Pancreas (tissue), 10 donors: ENCODE measurements at regions not wholly inside any gene's neighbourhood (a gene's known extent, or its start where the extent isn't known, plus 50 kb on each side); places are given as distances from the start of the nearest gene placed in this dataset.

Experiments used
- ATAC-seq, 4 donors: fragments of 200-7000 bp; cut with Tn5 transposase; one replicate each; pipeline versions ENCODE4 v1.8.0 to v1.9.1; 2020; ENCODE audit warnings: mild to moderate bottlenecking in 4 of 4, moderate library complexity in 4 of 4
- DNase-seq, 6 donors: peaks; one replicate each; pipeline ENCODE4 v3.0.0-alpha.2; 2020
- FAIRE-seq: peaks from 2 replicates; lab custom pipeline; 2012; peaks lifted over from hg19 to GRCh38; lab: Jason Lieb, UNC
- H3K27ac ChIP-seq, 4 donors: fragments of 200-600 bp; sonication (generic); 1 replicate in 3 of 4; 2 replicates in 1 of 4; pipeline versions ENCODE4 v1.5.0 to v1.8.0; 2020
- H3K27me3 ChIP-seq, 4 donors: fragments of 200-600 bp; one replicate each; pipeline ENCODE4 v1.8.0; 2021
- H3K36me3 ChIP-seq, 3 donors: fragments of 200-600 bp; sonication (generic) in 1 of 3; one replicate each; pipeline versions ENCODE4 v1.5.0 to v1.8.0; 2020 to 2021
- H3K4me1 ChIP-seq, 3 donors: fragments of 200-600 bp; one replicate each; pipeline ENCODE4 v1.8.0; 2021
- H3K4me3 ChIP-seq, 4 donors: fragments of 200-600 bp; sonication (generic) in 2 of 4; one replicate each; pipeline versions ENCODE4 v1.5.0 to v1.8.0; 2020 to 2021
- H3K9me3 ChIP-seq, 4 donors: fragments of 200-600 bp; one replicate each; pipeline ENCODE4 v1.8.0; 2021
- CTCF ChIP-seq, 4 donors: fragments of 200-600 bp; sonication (generic) in 3 of 4; IDR thresholded peaks; one replicate each; pipeline versions ENCODE4 v1.5.0 to v1.8.0; 2021; ENCODE audit warnings: antibody characterized with exemption in 4 of 4
- WGBS, 2 donors: extraction: QIAGEN DNeasy Blood & Tissue Kit; methylation state at CpG; one replicate each; pipeline ENCODE4 v1.1.7; 2013; 5-methylcytosine and 5-hydroxymethylcytosine counted together
- intact Hi-C, 3 donors: fragments of 100-400 bp; cut with DNase I; formaldehyde crosslinking; loops; one replicate each; pipeline versions ENCODE4 v1.11.1 to v1.14.2; 2022
- donor health status: healthy with polysubstance abuse.
- donor health status: DM: no; HTN: no; CAD: no; lungs with moderate emphysema.
- donor health status: DM: no; HTN: no; CAD: no.
- donor health status: control.
- donor health status: control.
- donor health status: Bipolar disorder and iron deficiency.
- donor health status: DM: yes; HTN: yes; CAD: no.
- donor health status: DM: no; HTN: no; CAD: no.
- donor health status: DM: no; HTN: no; CAD: no.
- donor health status: DM: yes; HTN: yes; CAD: no.

- Histone ChIP-seq H3K36me3 (no peaks in the 10 kb centered on the region), H3K27ac (no peak overlapping the region), H3K4me1 (no peaks in the 10 kb centered on the region), H3K27me3 (no peaks in the 10 kb centered on the region), H3K9me3 (no peaks in the 10 kb centered on the region), H3K4me3 (no peak overlapping the region)
- no peak for DNase-seq
- 12 to 16% methylated on average over 4 of the region's 4 CpGs for WGBS, 2 donors
- no peak for ATAC-seq
- intact Hi-C loops, result no loop called here
- no peak for FAIRE-seq
- no peak for TF ChIP-seq CTCF (IDR thresholded peaks at IDR 0.05)
These were observed 252.3 kb downstream of the IZUMO3 start for GRCh38 chr9:24293386-24293785.

GRCh38 chr9:24286761-24287160 is 258.9 kb downstream of the IZUMO3 start:
- H3K4me1 ChIP-seq, result no peaks in the 10 kb centered on the region
- ATAC-seq (no peak), DNase-seq (no peak), FAIRE-seq (no peak)
- H3K4me3 ChIP-seq, result no peak overlapping the region
- no peaks in the 10 kb centered on the region for H3K27me3 ChIP-seq
- no peaks in the 10 kb centered on the region for H3K36me3 ChIP-seq
- no peak overlapping the region for H3K27ac ChIP-seq
- H3K9me3 ChIP-seq, result no peaks in the 10 kb centered on the region
- WGBS, 2 donors, result 34 to 53% methylated on average over 3 of the region's 3 CpGs
- TF ChIP-seq CTCF (IDR thresholded peaks at IDR 0.05), result no peak
- intact Hi-C loops, result no loop called here

- Histone ChIP-seq H3K4me3 (no peak overlapping the region), H3K9me3 (no peaks in the 10 kb centered on the region), H3K27me3 (no peaks in the 10 kb centered on the region), H3K4me1 (no peaks in the 10 kb centered on the region), H3K27ac (no peak overlapping the region), H3K36me3 (no peaks in the 10 kb centered on the region)
- intact Hi-C loops, result no loop called here
- DNase-seq (no peak), FAIRE-seq (no peak), ATAC-seq (no peak)
- TF ChIP-seq CTCF (IDR thresholded peaks at IDR 0.05), result no peak
- 19 to 21% methylated on average over 1 of the region's 1 CpG for WGBS, 2 donors
These were observed 287.1 kb downstream of the IZUMO3 start for GRCh38 chr9:24258626-24259025.

GRCh38 chr9:24257726-24258125 is 288.0 kb downstream of the IZUMO3 start:
- ATAC-seq (no peak), DNase-seq (no peak), FAIRE-seq (no peak)
- Histone ChIP-seq H3K4me1 (no peaks in the 10 kb centered on the region), H3K36me3 (no peaks in the 10 kb centered on the region), H3K9me3 (no peaks in the 10 kb centered on the region), H3K27ac (no peak overlapping the region), H3K4me3 (no peak overlapping the region), H3K27me3 (no peaks in the 10 kb centered on the region)
- 67 to 78% methylated on average over 1 of the region's 1 CpG for WGBS, 2 donors
- TF ChIP-seq CTCF (IDR thresholded peaks at IDR 0.05), result no peak
- intact Hi-C loops, result no loop called here

GRCh38 chr9:24245988-24246387 is 299.7 kb downstream of the IZUMO3 start:
- ATAC-seq (no peak), DNase-seq (no peak), FAIRE-seq (no peak)
- Histone ChIP-seq H3K9me3 (no peaks in the 10 kb centered on the region), H3K4me1 (no peaks in the 10 kb centered on the region), H3K27ac (no peak overlapping the region), H3K27me3 (no peaks in the 10 kb centered on the region), H3K36me3 (no peaks in the 10 kb centered on the region), H3K4me3 (no peak overlapping the region)
- no peak for TF ChIP-seq CTCF (IDR thresholded peaks at IDR 0.05)
- WGBS, 2 donors, result 12 to 14% methylated on average over 2 of the region's 2 CpGs
- intact Hi-C loops, result no loop called here
